ENCODE measurements at regions not wholly inside any gene's neighbourhood (a gene's known extent, or its start where the extent isn't known, plus 50 kb on each side); places are given as distances from the start of the nearest gene placed in this dataset.

- no peak overlapping the region for H3K4me3 ChIP-seq (ENCODE audit: low read depth, low read length)
- ChIA-PET CTCF (interaction anchor here (0.6 kb wide), 1 partner anchor 17 kb away, joined by 3 read pairs; no protein-coding TSS in a partner anchor), POLR2A (no interaction called here)
- no peaks in the 10 kb centered on the region for H3K4me1 ChIP-seq (ENCODE audit: control insufficient read depth, insufficient read depth, low read length)
- no peaks in the 10 kb centered on the region for H3K36me3 ChIP-seq (ENCODE audit: control insufficient read depth in 2 of 2, insufficient read depth in 1 of 2, low read length in 2 of 2)
- no peak overlapping the region for H3K27ac ChIP-seq (ENCODE audit: extremely low read depth, low read depth, low read length)
- H3K9me3 ChIP-seq (ENCODE audit: control insufficient read depth, insufficient read depth, low read depth, low read length): no peaks in the 10 kb centered on the region
- TF ChIP-seq ZNF16 (tag by site-specific recombination; IDR thresholded peaks at IDR 0.05; ENCODE audit: low read depth): no peak
- TF ChIP-seq ZSCAN4 (tag by site-specific recombination; IDR thresholded peaks at IDR 0.05): no peak
- no peak for TF ChIP-seq OSR2 (tag by site-specific recombination; IDR thresholded peaks at IDR 0.05)
- TF ChIP-seq ZNF157 (tag by site-specific recombination; IDR thresholded peaks at IDR 0.05): no peak
- TF ChIP-seq ZNF596 (tag by site-specific recombination; IDR thresholded peaks at IDR 0.05): no peak
These were observed 94.3 kb upstream of the CTSC start for GRCh38 chr11:88431675-88432341.

GRCh38 chr11:88428959-88429358 lies 91.4 kb upstream of the CTSC start:
- H3K36me3 ChIP-seq (ENCODE audit: control insufficient read depth in 2 of 2, insufficient read depth in 1 of 2, low read length in 2 of 2): no peaks in the 10 kb centered on the region
- no peak overlapping the region for H3K4me3 ChIP-seq (ENCODE audit: low read depth, low read length)
- no peaks in the 10 kb centered on the region for H3K9me3 ChIP-seq (ENCODE audit: control insufficient read depth, insufficient read depth, low read depth, low read length)
- POLR2A ChIA-PET: no interaction called here
- TF ChIP-seq ZNF19 (tag by site-specific recombination; IDR thresholded peaks at IDR 0.05; ENCODE audit: low read depth) (no peak), ZBTB48 (tag by site-specific recombination; IDR thresholded peaks at IDR 0.05) (no peak), ZNF658 (tag by site-specific recombination; IDR thresholded peaks at IDR 0.05) (no peak), ZNF426 (tag by site-specific recombination; IDR thresholded peaks at IDR 0.05) (no peak), ZSCAN5A (tag by site-specific recombination; IDR thresholded peaks at IDR 0.05) (no peak), ZNF416 (tag by site-specific recombination; IDR thresholded peaks at IDR 0.05) (no peak), ZNF610 (tag by site-specific recombination; IDR thresholded peaks at IDR 0.05; ENCODE audit: borderline replicate concordance) (no peak), ZNF670 (tag by site-specific recombination; IDR thresholded peaks at IDR 0.05; ENCODE audit: low read depth) (no peak), ZNF335 (tag by site-specific recombination; conservative IDR thresholded peaks at IDR 0.05) (no peak), ZNF664 (tag by site-specific recombination; IDR thresholded peaks at IDR 0.05) (no peak), ZFP69B (tag by site-specific recombination; IDR thresholded peaks at IDR 0.05) (no peak), ZNF473 (tag by site-specific recombination; IDR thresholded peaks at IDR 0.05) (no peak), ZNF791 (tag by site-specific recombination; IDR thresholded peaks at IDR 0.05) (no peak), ZNF311 (tag by site-specific recombination; IDR thresholded peaks at IDR 0.05; ENCODE audit: borderline replicate concordance) (no peak), ZFP3 (tag by site-specific recombination; IDR thresholded peaks at IDR 0.05; ENCODE audit: low read depth) (no peak), ZNF239 (tag by site-specific recombination; IDR thresholded peaks at IDR 0.05) (no peak), HOXD13 (CRISPR knock-in tag; IDR thresholded peaks at IDR 0.05; ENCODE audit: borderline replicate concordance) (no peak), ZNF10 (tag by site-specific recombination; IDR thresholded peaks at IDR 0.05) (no peak), SALL2 (tag by site-specific recombination; IDR thresholded peaks at IDR 0.05; ENCODE audit: borderline replicate concordance) (no peak), ZBTB49 (tag by site-specific recombination; IDR thresholded peaks at IDR 0.05; ENCODE audit: low read depth) (no peak)
- no peak overlapping the region for H3K27ac ChIP-seq (ENCODE audit: extremely low read depth, low read depth, low read length)
- H3K4me1 ChIP-seq (ENCODE audit: control insufficient read depth, insufficient read depth, low read length): no peaks in the 10 kb centered on the region
- CTCF ChIA-PET: interaction anchor here (0.6 to 0.8 kb wide), 3 partner anchors 11 to 52 kb away, joined by 3 to 4 read pairs (median 3); no protein-coding TSS in a partner anchor

All from HEK293 (cell line).